ENCODE measurements at regions not wholly inside any gene's neighbourhood (a gene's known extent, or its start where the extent isn't known, plus 50 kb on each side); places are given as distances from the start of the nearest gene placed in this dataset.

- TF ChIP-seq POLR2A (IDR thresholded peaks at IDR 0.05) (no peak), CTCF (IDR thresholded peaks at IDR 0.05) (no peak)
Observed at GRCh38 chr9:134980516-134980915, 62.8 kb upstream of the FCN1 start.
